ENCODE measurements at regions not wholly inside any gene's neighbourhood (a gene's known extent, or its start where the extent isn't known, plus 50 kb on each side); places are given as distances from the start of the nearest gene placed in this dataset.

- H3F3A ChIP-seq (ENCODE audit: insufficient read depth, low read length, poor library complexity, severe bottlenecking) = no peaks in the 10 kb centered on the region
- no peaks in the 10 kb centered on the region for H3K27me3 ChIP-seq (ENCODE audit: insufficient read depth, low read depth, low read length)
- H3K4me3 ChIP-seq (ENCODE audit: low read length) = no peak overlapping the region
- no peaks in the 10 kb centered on the region for H4K20me1 ChIP-seq (ENCODE audit: insufficient read depth)
- H3K4me2 ChIP-seq (ENCODE audit: low read length) = no peak overlapping the region
- no peaks in the 10 kb centered on the region for H3K36me3 ChIP-seq (ENCODE audit: insufficient read depth, low read length)
- H2AFZ ChIP-seq (ENCODE audit: low read depth, low read length) = no peak overlapping the region
- no peaks in the 10 kb centered on the region for H3K79me2 ChIP-seq (replicated peaks; ENCODE audit: insufficient read depth, low read length)
- H3K9me3 ChIP-seq (ENCODE audit: low read length) = no peaks in the 10 kb centered on the region
- H3K9me2 ChIP-seq (ENCODE audit: insufficient read depth, low read length) = no peaks in the 10 kb centered on the region
- no peak overlapping the region for H3K27ac ChIP-seq (ENCODE audit: low read length)
- H3K9ac ChIP-seq (ENCODE audit: low read length) = no peak overlapping the region
- TF ChIP-seq RAD21 (conservative IDR thresholded peaks at IDR 0.05) (no peak), SMC3 (conservative IDR thresholded peaks at IDR 0.05; ENCODE audit: poor library complexity) (no peak), CTCF (IDR thresholded peaks at IDR 0.05; ENCODE audit: poor library complexity, severe bottlenecking) (no peak), EP300 (conservative IDR thresholded peaks at IDR 0.05; ENCODE audit: poor library complexity, severe bottlenecking) (no peak)
These were observed 1065.5 kb downstream of the GRIK2 start for GRCh38 chr6:102458990-102459389.

GRCh38 chr6:102438171-102438570, 1044.7 kb downstream of the GRIK2 start:
- H3K36me3 ChIP-seq (ENCODE audit: insufficient read depth, low read length) = no peaks in the 10 kb centered on the region
- TF ChIP-seq EP300 (conservative IDR thresholded peaks at IDR 0.05; ENCODE audit: poor library complexity, severe bottlenecking) (no peak), POLR2AphosphoS5 (IDR thresholded peaks at IDR 0.05) (no peak), REST (IDR thresholded peaks at IDR 0.05; ENCODE audit: borderline replicate concordance) (no peak), MXI1 (conservative IDR thresholded peaks at IDR 0.05; ENCODE audit: poor library complexity, severe bottlenecking) (no peak), RAD21 (conservative IDR thresholded peaks at IDR 0.05) (no peak), CTCF (IDR thresholded peaks at IDR 0.05; ENCODE audit: poor library complexity, severe bottlenecking) (no peak), EZH2 (IDR thresholded peaks at IDR 0.05; ENCODE audit: borderline replicate concordance, insufficient read depth, low read length, poor library complexity, severe bottlenecking) (no peak), TAF1 (IDR thresholded peaks at IDR 0.05; ENCODE audit: low read depth) (no peak), SMC3 (conservative IDR thresholded peaks at IDR 0.05; ENCODE audit: poor library complexity) (no peak)
- no peaks in the 10 kb centered on the region for H3K9me3 ChIP-seq (ENCODE audit: low read length)
- no peaks in the 10 kb centered on the region for H3K27me3 ChIP-seq (ENCODE audit: insufficient read depth, low read depth, low read length)
- H3K9ac ChIP-seq (ENCODE audit: low read length) = no peak overlapping the region
- H4K20me1 ChIP-seq (ENCODE audit: insufficient read depth) = no peaks in the 10 kb centered on the region
- H3K79me2 ChIP-seq (replicated peaks; ENCODE audit: insufficient read depth, low read length) = no peaks in the 10 kb centered on the region
- H3K9me2 ChIP-seq (ENCODE audit: insufficient read depth, low read length) = no peaks in the 10 kb centered on the region
- no peak overlapping the region for H3K27ac ChIP-seq (ENCODE audit: low read length)
- no peak overlapping the region for H3K4me2 ChIP-seq (ENCODE audit: low read length)
- no peak overlapping the region for H2AFZ ChIP-seq (ENCODE audit: low read depth, low read length)
- no peak overlapping the region for H3K4me3 ChIP-seq (ENCODE audit: low read length)
- no peaks in the 10 kb centered on the region for H3F3A ChIP-seq (ENCODE audit: insufficient read depth, low read length, poor library complexity, severe bottlenecking)
